Thyroid gland (tissue), 4 donors: ENCODE measurements at regions not wholly inside any gene's neighbourhood (a gene's known extent, or its start where the extent isn't known, plus 50 kb on each side); places are given as distances from the start of the nearest gene placed in this dataset.

Source experiments
- DNase-seq, 2 donors: peaks; one replicate each; pipeline ENCODE4 v3.0.0-alpha.2; 2019
- H3K27ac ChIP-seq, 3 donors: fragments of 200-600 bp; sonication (generic); 1 replicate in 2 of 3; 2 replicates in 1 of 3; pipeline ENCODE4 v1.5.1; 2016 to 2019; ENCODE audit warnings: mild to moderate bottlenecking in 1 of 3, moderate library complexity in 1 of 3
- H3K27me3 ChIP-seq: fragments of 200-600 bp; sonication (generic); one replicate; pipeline ENCODE4 v1.5.1; 2019
- H3K36me3 ChIP-seq, 2 donors: fragments of 200-600 bp; sonication (generic); one replicate each; pipeline ENCODE4 v1.5.1; 2016 to 2019
- H3K4me1 ChIP-seq, 2 donors: fragments of 200-600 bp; sonication (generic); one replicate each; pipeline ENCODE4 v1.5.1; 2017 to 2019
- H3K4me3 ChIP-seq, 3 donors: fragments of 200-600 bp; sonication (generic); replicated peaks in 1 of 3; 1 replicate in 2 of 3; 2 replicates in 1 of 3; pipeline ENCODE4 v1.5.1; 2016; ENCODE audit warnings: mild to moderate bottlenecking in 1 of 3
- H3K9me3 ChIP-seq: fragments of 200-600 bp; sonication (generic); one replicate; pipeline ENCODE4 v1.5.1; 2017
- POLR2A ChIP-seq, 2 donors: fragments of 450-650 bp; IDR thresholded peaks; one replicate each; pipeline ENCODE4 v1.6.1; 2017; ENCODE audit warnings: antibody characterized with exemption in 2 of 2, mild to moderate bottlenecking in 2 of 2, moderate library complexity in 1 of 2
- WGBS, 2 donors: methylation state at CpG; one replicate each; pipeline ENCODE4 v1.1.5; 2017; 5-methylcytosine and 5-hydroxymethylcytosine counted together
- intact Hi-C: fragments of 100-400 bp; cut with DNase I; formaldehyde crosslinking; loops from one replicate; pipeline ENCODE4 v1.15.1; 2023
- TF ChIP-seq, protein P1 (sequence below), 6 experiments: fragments of 200-600 bp in 3 of 6; fragments of 450-650 bp in 3 of 6; sonication (generic) in 3 of 6; IDR thresholded peaks; one replicate each; pipeline ENCODE4 v1.5.1; 2016 to 2019; ENCODE audit warnings: antibody characterized with exemption in 6 of 6, mild to moderate bottlenecking in 2 of 6, inconsistent platforms in 1 of 6, moderate library complexity in 1 of 6

DNA sequence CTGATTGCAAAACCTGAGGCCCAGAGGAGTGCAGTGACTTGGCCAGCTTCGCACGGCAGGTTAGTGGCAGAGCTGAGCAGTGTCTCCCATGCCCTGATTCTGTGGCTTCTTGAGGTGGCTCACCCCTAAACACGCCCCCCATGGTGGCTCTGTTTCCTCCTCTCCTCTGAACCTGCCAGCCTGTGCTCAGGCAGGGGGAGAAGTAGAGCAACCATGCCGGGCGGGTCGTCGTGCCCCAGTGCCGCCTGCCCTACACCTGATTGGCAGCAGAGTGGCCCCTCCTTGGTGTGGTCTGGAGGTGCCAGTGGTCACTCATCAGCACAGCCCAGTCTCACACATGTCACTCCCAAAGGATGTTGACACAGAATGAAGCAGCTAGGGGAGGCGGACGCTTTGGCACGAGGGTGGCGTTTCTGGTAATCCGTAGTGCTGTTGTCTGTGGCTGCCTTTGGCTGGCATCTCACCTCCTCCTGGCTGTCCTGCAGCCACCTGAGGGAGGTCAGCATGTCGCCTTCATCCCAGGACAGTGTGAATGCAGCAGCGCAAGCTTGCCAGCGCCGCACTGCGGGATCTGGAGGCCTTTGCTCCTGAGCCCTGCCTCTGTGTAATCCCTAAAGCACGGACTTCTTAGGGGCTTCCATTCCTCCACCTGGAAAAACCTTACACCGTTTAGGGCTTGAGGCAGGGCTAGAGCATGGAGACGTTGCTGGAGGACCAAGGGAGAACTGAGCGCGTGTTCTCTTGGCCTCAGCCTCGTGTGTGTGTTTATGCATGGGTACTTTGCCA, 294.7 kb downstream of the SEC14L1 start:
- DNase-seq, result no peak
- intact Hi-C loops, result no loop called here
- H3K27ac ChIP-seq, result no peak overlapping the region
- no peaks in the 10 kb centered on the region for H3K36me3 ChIP-seq
- WGBS, 2 donors, result 58 to 75% methylated on average over 9 to 14 of the region's 24 CpGs
- H3K4me3 ChIP-seq, result no peak overlapping the region
- peaks cover 32 to 77% of the 10 kb centered on the region in 2 donors for H3K4me1 ChIP-seq
- TF ChIP-seq POLR2A (IDR thresholded peaks at IDR 0.05), result no peak
- TF ChIP-seq, protein P1, sequence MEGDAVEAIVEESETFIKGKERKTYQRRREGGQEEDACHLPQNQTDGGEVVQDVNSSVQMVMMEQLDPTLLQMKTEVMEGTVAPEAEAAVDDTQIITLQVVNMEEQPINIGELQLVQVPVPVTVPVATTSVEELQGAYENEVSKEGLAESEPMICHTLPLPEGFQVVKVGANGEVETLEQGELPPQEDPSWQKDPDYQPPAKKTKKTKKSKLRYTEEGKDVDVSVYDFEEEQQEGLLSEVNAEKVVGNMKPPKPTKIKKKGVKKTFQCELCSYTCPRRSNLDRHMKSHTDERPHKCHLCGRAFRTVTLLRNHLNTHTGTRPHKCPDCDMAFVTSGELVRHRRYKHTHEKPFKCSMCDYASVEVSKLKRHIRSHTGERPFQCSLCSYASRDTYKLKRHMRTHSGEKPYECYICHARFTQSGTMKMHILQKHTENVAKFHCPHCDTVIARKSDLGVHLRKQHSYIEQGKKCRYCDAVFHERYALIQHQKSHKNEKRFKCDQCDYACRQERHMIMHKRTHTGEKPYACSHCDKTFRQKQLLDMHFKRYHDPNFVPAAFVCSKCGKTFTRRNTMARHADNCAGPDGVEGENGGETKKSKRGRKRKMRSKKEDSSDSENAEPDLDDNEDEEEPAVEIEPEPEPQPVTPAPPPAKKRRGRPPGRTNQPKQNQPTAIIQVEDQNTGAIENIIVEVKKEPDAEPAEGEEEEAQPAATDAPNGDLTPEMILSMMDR (IDR thresholded peaks at IDR 0.05), result no peak
- H3K9me3 ChIP-seq, result no peaks in the 10 kb centered on the region
- no peaks in the 10 kb centered on the region for H3K27me3 ChIP-seq

DNA sequence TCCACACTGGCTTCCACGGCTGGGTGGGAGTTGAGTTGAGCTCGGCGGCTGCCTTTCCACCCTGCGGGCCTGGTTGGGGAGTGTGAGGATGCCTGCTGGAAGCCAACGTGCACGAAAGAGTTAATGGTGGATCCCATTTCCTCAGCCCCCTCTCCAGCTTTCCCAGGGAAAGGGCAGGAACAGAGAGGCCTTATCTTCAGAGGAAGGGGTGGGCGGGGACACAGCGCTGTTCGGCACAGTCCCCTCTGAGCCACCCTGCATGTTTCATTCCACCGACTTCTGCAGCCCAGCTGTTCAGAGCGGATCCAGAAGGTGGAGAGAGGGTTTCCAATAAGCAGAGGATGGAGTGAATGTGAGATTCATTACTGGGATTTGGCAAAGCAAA, 295.3 kb downstream of the SEC14L1 start:
- Histone ChIP-seq H3K4me3 (no peak overlapping the region), H3K4me1 (peaks cover 32 to 77% of the 10 kb centered on the region in 2 donors), H3K9me3 (no peaks in the 10 kb centered on the region), H3K27me3 (no peaks in the 10 kb centered on the region), H3K36me3 (no peaks in the 10 kb centered on the region), H3K27ac (no peak overlapping the region)
- 42 to 48% methylated on average over 11 of the region's 11 CpGs for WGBS, 2 donors
- TF ChIP-seq POLR2A (IDR thresholded peaks at IDR 0.05), result no peak
- TF ChIP-seq, protein P1 (IDR thresholded peaks at IDR 0.05), result no peak
- intact Hi-C loops, result no loop called here
- DNase-seq, result no peak

DNA sequence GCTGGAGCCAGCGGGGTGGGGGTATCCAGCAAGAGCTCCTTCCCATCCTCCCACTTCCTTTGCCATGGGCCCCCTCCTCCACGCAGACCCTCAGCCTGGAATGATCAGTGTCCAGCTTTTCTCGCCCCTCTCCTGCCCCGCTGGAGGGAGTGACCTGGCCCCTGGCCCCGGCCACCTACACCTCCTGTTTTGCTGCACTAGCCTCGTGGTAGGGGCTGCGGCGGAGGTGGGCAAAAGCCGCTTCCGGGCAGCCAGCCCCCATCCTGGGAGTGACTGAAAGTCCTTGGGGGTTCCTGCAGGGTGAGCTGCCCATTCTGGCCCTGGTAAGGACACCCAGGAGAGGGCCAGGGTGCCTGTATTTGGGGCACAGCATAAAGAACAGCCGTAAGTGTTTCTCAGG, 295.7 kb downstream of the SEC14L1 start:
- Histone ChIP-seq H3K27me3 (no peaks in the 10 kb centered on the region), H3K9me3 (no peaks in the 10 kb centered on the region), H3K27ac (no peak overlapping the region), H3K4me3 (no peak overlapping the region), H3K4me1 (peaks cover 36 to 81% of the 10 kb centered on the region in 2 donors), H3K36me3 (no peaks in the 10 kb centered on the region)
- intact Hi-C loops, result no loop called here
- DNase-seq, result no peak
- TF ChIP-seq, protein P1 (IDR thresholded peaks at IDR 0.05), result no peak
- TF ChIP-seq POLR2A (IDR thresholded peaks at IDR 0.05), result no peak
- WGBS, 2 donors, result 55 to 74% methylated on average over 10 to 11 of the region's 11 CpGs

DNA sequence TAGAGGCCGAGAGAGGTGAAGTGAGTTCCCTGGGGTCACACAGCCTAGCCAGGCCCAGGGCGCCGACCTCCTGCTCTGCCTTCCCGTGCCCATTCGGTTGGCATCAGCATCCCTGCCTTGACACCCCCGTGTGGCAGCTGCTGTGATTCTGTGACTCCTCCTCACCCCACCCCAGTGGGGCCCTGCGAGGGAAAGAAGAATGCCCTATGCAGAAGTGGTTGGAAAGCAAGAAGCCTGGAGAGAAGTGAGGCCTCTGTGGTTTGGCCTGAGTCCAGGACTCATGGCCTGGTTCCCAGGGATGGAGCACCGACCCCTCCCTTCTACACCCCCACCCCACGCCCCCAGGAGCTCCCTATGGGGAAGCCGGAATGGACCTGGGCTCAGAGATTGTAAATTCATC, 296.2 kb downstream of the SEC14L1 start:
- intact Hi-C loops, result no loop called here
- DNase-seq, result no peak
- H3K36me3 ChIP-seq, result no peaks in the 10 kb centered on the region
- no peak overlapping the region for H3K27ac ChIP-seq
- H3K4me1 ChIP-seq, result peaks cover 41 to 83% of the 10 kb centered on the region in 2 donors
- TF ChIP-seq POLR2A (IDR thresholded peaks at IDR 0.05), result no peak
- TF ChIP-seq, protein P1 (IDR thresholded peaks at IDR 0.05), result no peak
- WGBS, 2 donors, result 41 to 50% methylated on average over 9 to 10 of the region's 10 CpGs
- H3K4me3 ChIP-seq, result no peak overlapping the region
- H3K27me3 ChIP-seq, result no peaks in the 10 kb centered on the region
- H3K9me3 ChIP-seq, result no peaks in the 10 kb centered on the region

DNA sequence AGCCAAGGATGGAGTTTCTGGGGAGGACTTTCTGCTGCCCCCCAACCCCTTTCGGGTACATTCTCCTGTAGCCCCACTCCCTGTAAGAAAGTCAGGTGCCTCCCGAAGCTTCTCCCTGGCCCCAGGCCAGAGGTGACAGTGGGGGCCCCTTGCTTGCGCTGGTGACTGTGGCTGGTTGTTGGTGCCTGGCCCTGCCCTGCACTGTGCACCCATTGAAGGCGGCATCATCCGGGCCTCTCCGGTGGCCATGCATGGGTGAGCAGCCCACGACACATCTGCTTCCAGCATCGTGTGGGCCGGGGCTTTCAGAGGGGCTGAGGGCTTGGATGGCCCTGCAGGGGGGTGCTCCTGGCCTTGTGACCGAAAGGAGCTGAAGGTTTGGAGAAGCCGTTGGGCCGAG, 297.0 kb downstream of the SEC14L1 start:
- 81% methylated on average over 4 to 8 of the region's 12 CpGs for WGBS, 2 donors
- Histone ChIP-seq H3K36me3 (no peaks in the 10 kb centered on the region), H3K27me3 (no peaks in the 10 kb centered on the region), H3K9me3 (no peaks in the 10 kb centered on the region), H3K4me3 (no peak overlapping the region), H3K27ac (no peak overlapping the region), H3K4me1 (peaks cover 42 to 83% of the 10 kb centered on the region in 2 donors)
- no peak for TF ChIP-seq POLR2A (IDR thresholded peaks at IDR 0.05)
- TF ChIP-seq, protein P1 (IDR thresholded peaks at IDR 0.05), result no peak
- intact Hi-C loops, result no loop called here
- no peak for DNase-seq
